Natural killer cell (primary cell): ENCODE measurements at regions not wholly inside any gene's neighbourhood (a gene's known extent, or its start where the extent isn't known, plus 50 kb on each side); places are given as distances from the start of the nearest gene placed in this dataset.

Experiments
- ATAC-seq, 3 donors: fragments of 150-1000 bp in 2 of 3; fragments of 200-7000 bp in 1 of 3; cut with Tn5 transposase; 1 replicate in 1 of 3; 2 replicates in 2 of 3; pipeline ENCODE4 v1.10.0; 2021; ENCODE audit warnings: mild to moderate bottlenecking in 2 of 3, moderate library complexity in 2 of 3
- DNase-seq, 2 donors: peaks; one replicate each; pipeline versions ENCODE4 v3.0.0 to v3.0.0-alpha.2; 2013 to 2021; ENCODE audit warnings: mixed read lengths in 1 of 2
- H3K27ac ChIP-seq: one replicate; pipeline ENCODE4 v1.5.1; 2013; ENCODE audit warnings: mild to moderate bottlenecking, low read length
- H3K27me3 ChIP-seq: one replicate; pipeline ENCODE4 v1.6.1; 2013; ENCODE audit warnings: low read length; ENCODE audit not compliant: control insufficient read depth, insufficient read depth
- H3K36me3 ChIP-seq: one replicate; pipeline ENCODE4 v1.6.1; 2013; ENCODE audit warnings: low read length; ENCODE audit not compliant: control insufficient read depth, insufficient read depth
- H3K4me1 ChIP-seq: one replicate; pipeline ENCODE4 v1.6.1; 2013; ENCODE audit warnings: low read length; ENCODE audit not compliant: control insufficient read depth, insufficient read depth
- H3K4me3 ChIP-seq: one replicate; pipeline ENCODE4 v1.5.1; 2013; ENCODE audit warnings: low read length
- H3K9me3 ChIP-seq: one replicate; pipeline ENCODE4 v1.6.1; 2013; ENCODE audit warnings: low read length; ENCODE audit not compliant: control insufficient read depth, insufficient read depth
- H3K27ac Mint-ChIP-seq, 2 donors: one replicate each; pipeline ENCODE4 v1.8.0; 2022; ENCODE audit warnings: mild to moderate bottlenecking in 2 of 2, mixed read lengths in 2 of 2, moderate library complexity in 1 of 2
- H3K27me3 Mint-ChIP-seq, 2 donors: one replicate each; pipeline ENCODE4 v1.8.0; 2022; ENCODE audit warnings: low read depth in 2 of 2, mixed read lengths in 2 of 2
- H3K36me3 Mint-ChIP-seq: one replicate; pipeline ENCODE4 v1.8.0; 2022; ENCODE audit warnings: mixed read lengths
- H3K4me1 Mint-ChIP-seq, 2 donors: one replicate each; pipeline ENCODE4 v1.8.0; 2022; ENCODE audit warnings: mixed read lengths in 2 of 2
- H3K4me3 Mint-ChIP-seq: one replicate; pipeline ENCODE4 v1.8.0; 2022; ENCODE audit warnings: mild to moderate bottlenecking, moderate library complexity, mixed read lengths
- H3K9me3 Mint-ChIP-seq, 2 donors: one replicate each; pipeline ENCODE4 v1.8.0; 2022; ENCODE audit warnings: mixed read lengths in 2 of 2
- WGBS: methylation state at CpG from one replicate; pipeline ENCODE4 v1.1.7; 2013; ENCODE audit warnings: missing lambda C conversion rate; ENCODE audit not compliant: insufficient coverage; 5-methylcytosine and 5-hydroxymethylcytosine counted together
- intact Hi-C: fragments of 100-400 bp; cut with micrococcal nuclease; formaldehyde crosslinking; loops from one replicate; pipeline ENCODE4 v1.14.2; 2022
- TF ChIP-seq, protein P1 (sequence below): fragments of 200-600 bp; IDR thresholded peaks from one replicate; pipeline ENCODE4 v1.8.0; 2022; ENCODE audit warnings: antibody characterized with exemption

DNA sequence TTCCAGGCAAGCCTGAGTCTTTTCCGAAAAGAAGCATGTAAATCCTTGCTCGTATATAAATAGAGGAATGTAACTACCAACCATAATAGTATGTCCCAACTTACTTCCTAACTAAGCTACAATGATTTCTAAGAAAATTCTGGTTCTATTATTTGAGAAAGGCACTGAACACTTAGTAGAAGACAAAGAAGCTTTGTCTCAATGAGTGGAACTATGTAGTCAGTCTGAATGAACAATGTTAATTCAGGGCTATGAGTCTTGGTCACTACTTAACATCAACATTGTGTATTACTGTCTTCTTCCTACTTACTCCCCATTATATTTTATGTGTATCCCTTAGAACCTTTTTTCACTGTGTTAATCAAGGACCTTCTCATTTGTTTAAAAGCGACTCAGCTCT, 206.0 kb downstream of the CYB561 start:
- Mint-ChIP-seq H3K9me3 (peaks cover 0 to 2% of the 10 kb centered on the region in 2 donors), H3K4me1 (no peaks in the 10 kb centered on the region), H3K27ac (no peak overlapping the region), H3K4me3 (no peak overlapping the region), H3K27me3 (no peaks in the 10 kb centered on the region), H3K36me3 (no peaks in the 10 kb centered on the region)
- Histone ChIP-seq H3K36me3 (peaks cover 2% of the 10 kb centered on the region), H3K9me3 (no peaks in the 10 kb centered on the region), H3K4me3 (no peak overlapping the region), H3K27ac (no peak overlapping the region), H3K4me1 (no peaks in the 10 kb centered on the region), H3K27me3 (no peaks in the 10 kb centered on the region)
- WGBS: 100% methylated on average over 2 of the region's 3 CpGs
- DNase-seq (no peak), ATAC-seq (no peak)
- TF ChIP-seq, protein P1, sequence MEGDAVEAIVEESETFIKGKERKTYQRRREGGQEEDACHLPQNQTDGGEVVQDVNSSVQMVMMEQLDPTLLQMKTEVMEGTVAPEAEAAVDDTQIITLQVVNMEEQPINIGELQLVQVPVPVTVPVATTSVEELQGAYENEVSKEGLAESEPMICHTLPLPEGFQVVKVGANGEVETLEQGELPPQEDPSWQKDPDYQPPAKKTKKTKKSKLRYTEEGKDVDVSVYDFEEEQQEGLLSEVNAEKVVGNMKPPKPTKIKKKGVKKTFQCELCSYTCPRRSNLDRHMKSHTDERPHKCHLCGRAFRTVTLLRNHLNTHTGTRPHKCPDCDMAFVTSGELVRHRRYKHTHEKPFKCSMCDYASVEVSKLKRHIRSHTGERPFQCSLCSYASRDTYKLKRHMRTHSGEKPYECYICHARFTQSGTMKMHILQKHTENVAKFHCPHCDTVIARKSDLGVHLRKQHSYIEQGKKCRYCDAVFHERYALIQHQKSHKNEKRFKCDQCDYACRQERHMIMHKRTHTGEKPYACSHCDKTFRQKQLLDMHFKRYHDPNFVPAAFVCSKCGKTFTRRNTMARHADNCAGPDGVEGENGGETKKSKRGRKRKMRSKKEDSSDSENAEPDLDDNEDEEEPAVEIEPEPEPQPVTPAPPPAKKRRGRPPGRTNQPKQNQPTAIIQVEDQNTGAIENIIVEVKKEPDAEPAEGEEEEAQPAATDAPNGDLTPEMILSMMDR: no peak
- intact Hi-C loops: no loop called here

DNA sequence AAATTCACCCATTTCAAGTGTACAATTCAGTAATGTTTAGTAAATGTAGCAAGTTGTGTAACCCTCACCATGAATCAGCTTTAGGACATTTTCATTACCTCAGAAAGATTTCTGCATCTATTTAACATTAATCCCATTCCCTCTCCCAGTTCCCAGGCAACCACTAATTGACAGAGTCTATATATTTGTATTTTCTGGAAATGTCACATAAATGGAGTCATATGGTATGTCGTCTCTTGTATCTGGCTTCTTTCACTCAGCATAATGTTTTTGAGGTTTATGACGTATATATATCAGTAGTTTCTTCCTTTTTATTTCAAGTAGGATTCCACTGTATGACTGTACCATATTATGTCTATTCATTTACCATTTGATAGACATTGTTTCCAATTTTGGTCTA, 199.8 kb downstream of the CYB561 start:
- Mint-ChIP-seq H3K9me3 (peaks cover 0 to 2% of the 10 kb centered on the region in 2 donors), H3K4me1 (peaks cover 0 to 5% of the 10 kb centered on the region in 2 donors), H3K27ac (no peak overlapping the region), H3K4me3 (no peak overlapping the region), H3K36me3 (no peaks in the 10 kb centered on the region), H3K27me3 (no peaks in the 10 kb centered on the region)
- TF ChIP-seq, protein P1: no peak
- Histone ChIP-seq H3K27me3 (no peaks in the 10 kb centered on the region), H3K9me3 (no peaks in the 10 kb centered on the region), H3K4me3 (no peak overlapping the region), H3K27ac (no peak overlapping the region), H3K4me1 (no peaks in the 10 kb centered on the region), H3K36me3 (no peaks in the 10 kb centered on the region)
- intact Hi-C loops: no loop called here
- ATAC-seq (no peak), DNase-seq (no peak)
- no CpG with 5 or more reads among the region's 2 CpGs for WGBS

DNA sequence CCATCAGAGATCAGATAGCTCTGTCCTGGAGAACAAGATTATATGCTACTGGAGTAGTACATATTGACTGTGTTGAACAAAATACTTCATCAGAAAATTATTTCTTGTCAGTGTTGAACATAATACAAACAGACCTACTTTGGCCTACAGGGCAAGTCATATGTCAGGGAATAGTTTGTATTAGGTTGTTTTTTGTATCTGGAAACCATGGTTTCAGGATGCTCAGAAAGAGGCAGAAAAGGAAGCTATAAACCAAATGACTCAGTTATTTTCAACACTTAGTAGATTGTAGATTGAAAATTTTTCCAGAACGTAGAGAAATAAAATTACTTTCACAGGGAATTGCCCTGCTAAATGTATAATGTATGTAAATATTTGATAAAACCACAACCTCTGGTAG, 198.4 kb downstream of the CYB561 start:
- no peaks in the 10 kb centered on the region for H3K27me3 ChIP-seq
- no peaks in the 10 kb centered on the region for H3K36me3 Mint-ChIP-seq
- DNase-seq (no peak), ATAC-seq (no peak)
- no peaks in the 10 kb centered on the region for H3K36me3 ChIP-seq
- WGBS: no CpG with 5 or more reads among the region's 1 CpG
- no peak overlapping the region for H3K27ac Mint-ChIP-seq
- no peaks in the 10 kb centered on the region for H3K9me3 ChIP-seq
- intact Hi-C loops: no loop called here
- no peaks in the 10 kb centered on the region for H3K4me1 ChIP-seq
- H3K9me3 Mint-ChIP-seq: peaks cover 0 to 2% of the 10 kb centered on the region in 2 donors
- H3K4me1 Mint-ChIP-seq: peaks cover 0 to 5% of the 10 kb centered on the region in 2 donors
- TF ChIP-seq, protein P1: no peak
- H3K27ac ChIP-seq: no peak overlapping the region
- H3K27me3 Mint-ChIP-seq: no peaks in the 10 kb centered on the region
- H3K4me3 ChIP-seq: no peak overlapping the region
- H3K4me3 Mint-ChIP-seq: no peak overlapping the region

DNA sequence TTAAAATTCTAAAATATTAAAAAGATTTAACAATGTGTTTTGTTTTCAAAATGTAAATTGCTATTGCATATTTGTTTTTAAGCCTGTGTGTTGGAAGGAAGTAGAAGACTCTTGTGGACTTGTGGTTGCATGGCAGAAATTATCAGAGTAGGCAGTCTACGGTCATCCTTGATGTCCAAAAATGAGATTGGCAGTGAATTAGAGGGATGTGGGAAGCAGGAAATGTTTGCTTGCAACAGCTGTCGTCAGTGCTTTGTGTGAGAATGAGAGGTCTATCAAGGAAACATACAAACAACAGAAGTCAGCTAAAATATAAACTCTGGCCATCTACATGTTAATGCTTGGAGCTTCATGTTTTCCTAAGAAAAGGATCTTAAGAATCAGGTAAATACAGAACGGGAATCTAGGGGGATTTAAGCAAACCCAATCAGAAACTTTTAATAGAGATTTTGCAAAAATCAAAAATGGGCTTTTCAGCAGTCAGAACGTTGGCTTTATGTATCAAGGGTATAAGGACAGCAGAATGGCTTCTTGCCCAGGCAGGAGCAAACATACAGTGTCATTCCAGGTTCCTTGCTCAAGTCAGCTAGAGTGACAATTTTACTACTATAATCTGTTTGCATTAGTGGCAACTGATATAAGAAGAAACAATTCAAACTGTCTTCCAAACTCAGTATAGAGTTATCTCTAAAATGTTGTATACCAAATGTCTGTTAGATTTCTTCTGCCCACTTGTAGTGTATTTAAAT, 196.7 kb downstream of the CYB561 start:
- Mint-ChIP-seq H3K36me3 (no peaks in the 10 kb centered on the region), H3K27ac (no peak overlapping the region), H3K4me1 (peaks cover 1 to 5% of the 10 kb centered on the region in 2 donors), H3K27me3 (no peaks in the 10 kb centered on the region), H3K4me3 (no peak overlapping the region), H3K9me3 (no peaks in the 10 kb centered on the region)
- H3K9me3 ChIP-seq: no peaks in the 10 kb centered on the region
- ATAC-seq: no peak
- DNase-seq: no peak
- 64% methylated on average over 4 of the region's 4 CpGs for WGBS
- H3K27ac ChIP-seq: no peak overlapping the region
- no peaks in the 10 kb centered on the region for H3K27me3 ChIP-seq
- TF ChIP-seq, protein P1: no peak
- intact Hi-C loops: no loop called here
- no peaks in the 10 kb centered on the region for H3K4me1 ChIP-seq
- H3K4me3 ChIP-seq: no peak overlapping the region
- no peaks in the 10 kb centered on the region for H3K36me3 ChIP-seq
